ENCODE measurements at regions not wholly inside any gene's neighbourhood (a gene's known extent, or its start where the extent isn't known, plus 50 kb on each side); places are given as distances from the start of the nearest gene placed in this dataset.

- TF ChIP-seq CTCF (IDR thresholded peaks at IDR 0.05): no peak
- no peak for TF ChIP-seq POLR2A (IDR thresholded peaks at IDR 0.05)
These were observed 59.6 kb upstream of the MAMLD1 start for GRCh38 chrX:150303386-150304097.
